ENCODE measurements at regions not wholly inside any gene's neighbourhood (a gene's known extent, or its start where the extent isn't known, plus 50 kb on each side); places are given as distances from the start of the nearest gene placed in this dataset.

GRCh38 chr17:72426321-72426720 lies 305.5 kb downstream of the SOX9 start:
- no peak for TF ChIP-seq CTCF (IDR thresholded peaks at IDR 0.05)
- no peak for TF ChIP-seq POLR2A (IDR thresholded peaks at IDR 0.05)

Measured in Peyer's patch (tissue), 4 donors.